NCI-H146 treated with DMSO at 0.1 percent for 48 hours (cell line): ENCODE measurements at regions not wholly inside any gene's neighbourhood (a gene's known extent, or its start where the extent isn't known, plus 50 kb on each side); places are given as distances from the start of the nearest gene placed in this dataset.

Experiments used
- DNase-seq: peaks from one replicate; lab custom pipeline; 2025; ENCODE audit not compliant: unreplicated experiment; lab: John Stamatoyannopoulos, UW

DNA sequence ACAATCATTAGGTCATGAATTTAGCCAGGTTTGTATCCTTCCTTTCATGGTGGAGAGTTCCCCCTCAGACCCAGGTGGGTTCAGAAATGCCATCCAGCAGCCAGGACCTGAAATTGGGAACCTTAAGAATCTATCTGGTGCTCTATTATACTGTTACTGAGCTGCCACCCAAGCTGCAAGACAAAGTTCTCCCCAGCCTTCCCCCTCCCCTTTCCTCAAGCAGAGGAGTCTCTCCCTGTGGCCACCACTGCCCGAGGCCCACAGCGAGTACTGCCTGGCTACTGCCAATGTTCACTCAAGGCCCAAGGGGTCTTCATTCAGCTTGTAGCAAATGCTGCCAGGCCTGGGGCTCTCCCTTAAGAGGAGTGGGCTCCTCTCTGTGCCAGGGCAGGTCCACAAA is 133.8 kb downstream of the TMEM38B start:
- DNase-seq: no peak

DNA sequence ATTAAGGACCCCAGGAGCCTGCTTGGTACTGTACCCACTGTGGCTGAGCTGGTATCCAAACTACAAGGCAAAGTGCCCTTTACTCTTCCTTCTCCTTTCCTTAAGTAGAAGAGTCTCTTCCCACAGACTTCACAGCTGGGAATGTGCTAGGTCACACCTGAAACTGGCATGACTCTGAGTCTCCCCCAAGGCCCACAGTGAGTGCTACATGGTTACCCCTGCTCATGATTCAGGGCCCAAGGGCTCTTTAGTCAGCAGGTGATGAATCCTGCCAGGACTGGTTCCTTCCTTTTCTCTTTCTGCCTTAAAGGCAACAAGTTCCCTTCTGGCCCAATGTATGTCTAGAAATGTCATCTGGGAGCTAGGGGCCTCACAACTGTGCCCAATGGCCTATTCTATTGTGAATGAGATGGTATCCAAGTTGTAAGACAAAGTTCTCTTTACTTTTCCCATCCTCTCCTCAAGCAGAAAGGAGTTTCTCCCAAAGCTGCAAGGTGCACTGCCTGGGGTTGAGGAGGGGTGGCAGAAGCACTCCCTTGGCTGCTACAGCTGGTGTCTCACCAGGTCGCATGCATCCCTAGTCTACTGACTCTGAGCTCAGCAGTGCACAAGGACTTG is 134.4 kb downstream of the TMEM38B start:
- no peak for DNase-seq

DNA sequence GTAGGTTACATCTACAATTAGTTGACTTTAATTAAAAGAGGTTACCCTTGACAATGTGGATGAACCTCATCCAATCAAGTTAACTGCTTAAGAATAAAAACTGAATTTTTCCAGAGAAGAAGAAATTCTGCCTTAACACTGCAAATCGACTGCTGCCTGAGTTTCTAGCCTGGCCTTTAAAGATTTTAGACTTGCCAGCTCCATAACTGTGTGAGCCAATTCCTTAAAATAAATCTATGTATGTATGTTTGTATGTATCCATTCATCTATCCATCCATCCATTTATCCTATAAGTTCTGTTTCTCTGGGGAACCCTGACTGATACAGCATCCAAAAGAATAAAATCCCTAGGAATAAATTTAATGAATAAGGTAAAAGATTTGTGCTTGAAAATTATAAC is 136.1 kb downstream of the TMEM38B start:
- no peak for DNase-seq

DNA sequence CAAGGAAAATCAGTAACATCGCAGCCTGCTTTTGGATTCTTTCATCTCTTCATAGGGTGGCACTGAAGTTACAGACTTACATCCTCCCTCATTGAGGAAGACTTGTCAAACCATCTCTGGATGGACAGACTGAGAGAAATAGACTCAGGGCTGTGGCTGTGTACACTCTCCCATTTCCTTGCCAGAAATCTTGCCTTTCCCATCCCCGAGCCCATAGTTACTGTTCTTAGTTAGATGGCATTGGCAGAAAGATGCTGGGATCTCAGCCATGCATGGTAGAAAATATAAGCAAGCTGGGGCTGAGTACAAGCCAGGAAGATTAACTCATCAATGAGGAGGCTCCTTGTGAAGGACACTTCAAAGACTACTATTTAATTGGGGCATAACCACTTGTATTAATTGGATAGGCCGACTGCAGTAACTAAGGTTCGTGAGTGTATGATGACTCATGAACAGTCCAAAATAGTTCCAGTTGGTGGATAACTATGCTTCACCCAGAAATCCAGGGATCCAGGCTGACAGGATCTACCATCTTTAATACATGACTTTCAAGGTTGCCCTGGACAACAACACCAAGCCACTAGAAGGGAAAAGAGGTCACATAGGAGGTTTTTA is 137.9 kb downstream of the TMEM38B start:
- no peak for DNase-seq

DNA sequence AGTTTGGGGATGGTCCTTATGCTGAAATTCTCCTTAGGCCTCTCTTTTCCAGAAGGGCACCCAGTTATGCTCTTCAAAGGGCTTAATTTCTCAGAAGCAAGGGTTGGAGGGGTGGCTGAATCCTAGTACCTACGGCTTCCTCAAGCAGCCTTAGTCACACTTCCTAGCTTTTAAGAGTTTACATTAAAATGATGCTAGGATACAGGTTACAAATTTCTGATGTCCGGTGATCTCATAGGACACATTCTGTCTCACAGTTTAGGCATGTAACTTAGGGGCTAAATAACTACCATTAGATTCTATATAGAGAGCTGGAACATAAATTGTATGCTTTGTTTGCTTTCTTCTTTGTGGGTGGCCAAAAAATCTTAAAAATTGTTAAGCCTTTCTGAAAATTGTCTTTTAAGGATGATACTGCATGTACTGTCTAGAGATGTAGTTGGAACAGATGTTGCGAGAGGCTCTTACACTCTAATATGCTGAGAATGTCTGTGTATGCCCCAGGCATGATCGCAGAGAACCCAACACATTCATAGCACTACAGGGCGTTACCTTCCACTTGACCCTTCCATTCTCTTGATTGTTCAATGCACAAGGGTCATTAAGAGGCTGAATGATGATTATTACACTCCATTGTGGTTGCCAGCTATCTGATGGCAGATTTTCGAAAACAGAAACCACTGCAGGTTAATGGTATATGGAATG is 139.1 kb downstream of the TMEM38B start:
- no peak for DNase-seq

DNA sequence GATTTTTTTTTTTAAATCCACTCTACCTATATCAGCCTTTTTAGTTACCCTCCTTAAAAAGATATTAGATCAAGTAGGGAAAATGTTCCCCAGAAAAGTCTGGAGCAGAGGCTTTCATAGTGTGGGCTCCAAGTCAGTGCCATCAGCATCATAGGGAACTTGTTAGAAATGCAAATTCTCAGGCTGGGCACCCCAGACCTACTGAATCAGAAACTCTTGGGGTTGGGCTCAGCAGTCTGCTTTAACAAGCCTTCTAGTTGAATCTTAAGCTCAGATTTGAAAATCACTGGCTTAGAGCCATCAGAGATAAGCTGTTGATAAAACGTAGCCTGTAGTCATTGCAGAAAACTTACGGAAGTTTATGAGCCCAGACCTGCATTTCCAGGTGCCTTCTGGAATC is 140.1 kb downstream of the TMEM38B start:
- DNase-seq: no peak

DNA sequence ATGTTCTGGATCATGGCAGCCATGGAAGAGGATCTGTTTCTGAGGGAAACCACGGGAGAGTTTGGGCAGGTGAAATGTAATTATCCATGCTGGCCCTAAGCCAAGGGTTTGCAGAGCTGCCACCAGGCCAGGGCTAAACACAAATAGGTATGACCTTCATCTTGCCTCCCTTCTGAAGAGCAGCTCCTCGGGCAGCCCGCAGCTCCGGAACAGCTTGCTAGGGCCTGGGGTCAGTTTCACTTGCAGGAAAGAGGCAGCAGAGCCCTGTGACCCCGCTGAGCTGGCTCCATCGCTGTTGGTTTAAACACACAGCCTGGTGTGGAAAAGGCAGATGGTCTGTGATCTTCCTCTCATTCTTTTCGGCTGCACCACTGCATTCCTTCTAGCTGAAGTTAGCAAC is 141.4 kb downstream of the TMEM38B start:
- DNase-seq: peak; percentile 63

DNA sequence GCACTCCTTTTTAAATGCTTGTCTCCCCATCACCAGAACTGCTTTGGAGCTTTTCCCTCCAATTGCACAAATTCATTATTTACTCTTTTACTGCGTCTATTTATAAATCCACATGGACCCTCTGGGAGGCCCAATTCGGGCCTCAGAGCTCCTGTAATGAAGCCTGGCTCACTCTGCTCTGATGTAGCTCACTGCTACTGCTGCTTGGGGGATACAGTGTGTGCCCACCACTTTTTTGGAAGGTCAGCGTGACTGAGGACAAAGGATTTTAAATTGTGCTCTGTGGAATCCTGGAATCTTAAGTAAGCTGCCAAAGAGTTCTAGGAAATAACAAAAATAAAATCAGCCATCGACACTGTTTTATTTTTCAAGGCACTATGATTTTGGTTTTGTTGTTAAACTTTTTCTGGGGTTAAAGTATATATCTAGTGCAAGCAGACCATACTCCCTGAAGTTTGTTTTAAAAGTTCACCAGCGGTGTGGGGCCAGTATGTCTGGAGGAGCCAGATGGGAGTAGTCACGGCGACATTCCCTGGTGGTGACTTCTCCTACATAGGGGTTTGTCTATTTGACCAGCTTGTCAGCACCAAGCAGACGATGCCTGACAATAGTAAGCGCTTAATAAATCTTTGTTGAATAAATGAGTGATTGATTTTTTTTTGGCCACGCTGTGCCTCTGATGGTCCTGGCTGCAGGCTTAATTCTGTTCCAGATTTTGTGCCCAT is 142.8 kb downstream of the TMEM38B start:
- DNase-seq: no peak

DNA sequence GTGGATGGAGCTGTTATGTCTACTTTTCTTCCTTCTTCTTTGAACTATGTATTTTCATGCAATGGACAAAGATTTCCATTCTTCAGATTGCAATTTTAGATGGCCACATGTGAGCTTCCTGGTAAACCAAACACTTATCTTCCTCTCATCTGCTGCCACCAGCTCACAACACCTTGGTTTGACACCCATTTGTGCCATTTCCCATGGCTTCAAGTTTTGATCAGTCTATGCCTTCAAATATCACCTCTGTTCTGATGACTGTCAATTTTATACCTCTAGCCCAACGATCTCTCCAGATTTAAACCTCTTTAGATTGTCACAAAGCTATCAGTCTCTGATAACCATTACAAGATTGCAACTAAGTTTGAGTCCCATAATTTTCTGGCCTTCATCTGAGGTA is 147.2 kb downstream of the TMEM38B start:
- no peak for DNase-seq

DNA sequence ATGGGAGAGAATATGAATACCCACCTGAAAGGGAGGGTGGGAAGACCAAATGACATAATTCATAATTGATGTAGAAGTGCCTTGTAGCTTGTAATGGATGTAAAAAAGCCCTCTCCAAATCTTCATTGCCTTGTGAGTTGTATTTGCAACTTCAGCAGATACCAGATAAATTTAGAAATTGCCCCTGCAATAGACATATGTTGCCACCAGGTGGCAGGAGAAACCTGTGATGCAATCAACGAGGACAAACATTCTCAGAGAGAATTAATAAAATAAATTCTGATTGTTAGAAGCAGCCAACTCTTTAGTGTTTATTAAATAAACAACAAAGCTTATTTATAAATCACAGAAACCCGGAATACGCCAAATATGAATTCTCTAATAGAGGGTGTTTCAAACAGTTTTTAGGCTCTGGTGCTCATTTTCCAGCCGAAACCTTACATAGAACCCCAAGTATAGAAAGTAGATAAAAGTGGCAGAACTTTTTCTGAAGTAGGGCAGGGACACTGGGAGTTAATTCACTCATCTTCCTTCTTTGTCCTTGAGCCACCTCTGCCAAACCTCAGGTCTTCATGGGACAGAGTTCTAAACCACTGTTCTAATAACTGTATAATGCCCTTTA is 147.8 kb downstream of the TMEM38B start:
- no peak for DNase-seq

DNA sequence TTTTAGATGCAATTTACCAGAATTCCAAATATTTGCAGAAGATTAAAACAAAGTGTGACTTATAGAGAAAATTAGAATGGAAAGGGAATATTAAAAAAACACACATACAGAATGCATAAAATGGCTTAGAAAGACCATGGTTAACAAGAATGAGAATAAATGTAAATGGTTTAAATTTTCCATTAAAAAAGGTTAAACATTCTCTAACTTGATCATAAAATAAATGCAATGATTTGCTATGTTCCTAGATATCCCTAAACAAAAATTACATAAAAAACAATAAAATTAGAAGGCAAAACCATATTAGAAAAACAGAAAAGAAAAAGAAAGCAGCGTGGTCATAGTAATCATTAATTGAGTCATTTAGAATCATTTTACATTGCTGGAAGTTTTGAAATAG is 152.5 kb downstream of the TMEM38B start:
- no peak for DNase-seq

DNA sequence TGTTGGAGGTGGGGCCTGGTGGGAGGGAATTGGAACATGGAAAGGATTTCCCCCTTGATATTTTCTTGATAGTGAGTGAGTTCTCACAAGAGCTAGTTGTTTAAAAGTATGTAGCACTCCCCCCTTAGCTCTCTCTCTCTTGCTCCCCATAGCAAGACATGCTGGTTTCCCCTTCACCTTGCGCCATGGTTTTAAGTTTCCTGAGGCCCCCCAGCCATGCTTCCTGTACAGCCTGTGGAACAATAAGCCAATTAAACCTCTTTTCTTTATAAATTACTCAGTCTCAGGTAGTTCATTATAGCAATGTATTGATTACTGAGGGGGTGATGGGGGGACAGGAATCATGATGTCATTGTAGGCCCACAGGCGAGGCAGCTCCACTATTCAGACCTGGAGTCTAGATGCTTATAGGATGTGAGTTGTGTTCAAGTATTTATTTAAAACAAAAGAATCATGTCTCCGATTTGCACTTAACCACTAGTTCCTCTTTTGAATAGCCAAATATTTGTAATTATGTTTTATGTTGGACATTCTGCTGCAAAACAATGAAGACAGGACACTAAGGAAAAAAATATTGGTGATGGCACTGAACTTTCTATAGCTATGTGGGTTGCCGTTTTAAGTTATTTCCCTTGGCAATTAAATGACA is 156.6 kb downstream of the TMEM38B start:
- DNase-seq: no peak

DNA sequence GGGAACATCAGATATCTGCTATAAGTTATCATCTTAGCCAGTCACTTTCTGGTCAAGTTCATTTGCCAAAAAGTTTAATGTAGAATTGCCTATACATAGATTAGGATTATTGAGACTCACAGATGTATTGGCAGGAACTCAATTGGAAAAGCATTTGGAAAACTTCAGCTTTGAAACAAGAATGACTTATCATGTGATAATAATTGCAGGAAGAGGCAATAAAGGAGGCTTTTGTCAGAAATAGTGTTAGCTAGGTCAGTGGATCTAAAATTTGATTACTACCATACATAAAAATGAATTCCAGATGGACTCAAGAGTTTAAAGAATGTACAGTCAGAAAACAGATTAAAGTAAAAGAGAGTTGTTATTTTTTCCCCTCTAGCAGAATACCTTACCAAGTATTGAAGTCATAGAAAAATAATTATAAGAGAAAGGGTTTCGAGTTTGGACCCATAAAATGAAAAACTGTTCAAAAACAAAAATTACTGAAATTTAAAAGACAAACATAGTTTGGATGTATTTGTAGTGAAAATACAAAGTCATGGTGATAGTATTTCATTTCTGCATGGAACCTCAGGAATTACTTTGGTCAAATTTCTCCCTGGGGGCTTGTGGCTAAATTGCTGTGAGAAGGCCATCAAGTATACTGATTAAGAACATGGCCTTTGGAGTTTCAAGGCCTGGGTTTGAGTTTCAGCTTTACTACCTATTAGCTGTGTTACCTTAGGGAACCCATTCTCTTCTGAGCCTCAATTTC is 159.9 kb downstream of the TMEM38B start:
- DNase-seq: no peak

DNA sequence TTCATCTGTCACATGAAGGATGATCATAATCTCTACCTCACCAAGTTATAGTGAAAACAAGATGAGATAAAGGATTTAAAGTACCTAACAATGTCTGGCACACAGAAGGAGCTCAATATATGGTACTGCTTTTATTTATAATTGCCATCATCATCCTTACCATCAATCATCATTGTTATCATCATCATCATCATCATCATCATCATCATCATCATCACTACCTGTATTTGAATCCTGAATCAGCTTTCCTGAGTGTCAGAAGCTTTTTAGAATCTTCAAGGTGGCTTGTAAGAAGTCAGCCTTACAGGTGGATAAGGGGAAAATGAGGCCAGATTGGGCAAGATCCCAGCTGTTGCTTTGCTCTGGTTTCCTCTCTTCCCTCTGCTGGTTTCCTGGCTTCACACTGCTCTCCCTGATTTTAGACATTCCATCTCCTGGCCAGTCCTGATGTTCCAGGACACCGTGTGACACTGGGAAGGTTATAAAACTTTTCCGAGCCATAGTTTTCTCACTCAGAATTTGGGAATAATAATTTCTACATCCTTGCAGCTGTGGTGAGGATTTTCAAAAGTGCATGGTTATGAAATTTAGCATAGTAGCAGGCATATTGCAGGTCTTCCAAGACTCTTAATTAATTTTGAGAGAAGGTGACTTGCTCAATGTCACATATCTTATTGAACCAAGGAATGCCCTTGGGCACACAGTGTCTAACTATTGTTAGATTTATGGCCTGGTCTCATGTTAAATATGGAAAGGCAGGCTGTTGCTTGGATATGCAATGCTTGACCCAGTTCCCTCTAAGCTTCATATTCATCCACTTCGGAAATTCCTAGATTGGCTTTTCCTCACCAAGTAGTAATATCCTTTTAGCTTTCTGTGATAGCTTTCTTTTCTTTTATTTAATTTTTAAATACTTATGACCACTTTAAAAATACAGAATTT is 160.7 kb downstream of the TMEM38B start:
- DNase-seq: no peak

DNA sequence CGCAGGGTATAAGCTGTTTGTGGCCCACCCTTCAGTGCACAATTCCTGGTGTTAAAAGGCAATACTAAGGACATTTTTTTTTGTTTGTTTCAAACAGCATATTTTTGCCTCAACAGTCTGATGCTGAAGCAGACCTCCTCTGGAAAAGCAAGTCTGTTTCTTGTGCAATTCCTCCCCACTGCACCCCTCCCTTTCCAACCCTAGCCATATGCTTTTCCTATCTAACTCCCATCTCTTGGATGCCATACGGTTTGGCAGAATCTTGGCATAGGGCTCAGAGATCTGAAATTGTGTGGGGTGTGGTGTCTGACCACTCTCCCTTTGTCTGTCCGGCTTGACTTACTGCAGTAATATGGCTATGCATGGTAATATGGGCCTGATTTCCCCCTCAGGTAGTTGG is 161.6 kb downstream of the TMEM38B start:
- no peak for DNase-seq

DNA sequence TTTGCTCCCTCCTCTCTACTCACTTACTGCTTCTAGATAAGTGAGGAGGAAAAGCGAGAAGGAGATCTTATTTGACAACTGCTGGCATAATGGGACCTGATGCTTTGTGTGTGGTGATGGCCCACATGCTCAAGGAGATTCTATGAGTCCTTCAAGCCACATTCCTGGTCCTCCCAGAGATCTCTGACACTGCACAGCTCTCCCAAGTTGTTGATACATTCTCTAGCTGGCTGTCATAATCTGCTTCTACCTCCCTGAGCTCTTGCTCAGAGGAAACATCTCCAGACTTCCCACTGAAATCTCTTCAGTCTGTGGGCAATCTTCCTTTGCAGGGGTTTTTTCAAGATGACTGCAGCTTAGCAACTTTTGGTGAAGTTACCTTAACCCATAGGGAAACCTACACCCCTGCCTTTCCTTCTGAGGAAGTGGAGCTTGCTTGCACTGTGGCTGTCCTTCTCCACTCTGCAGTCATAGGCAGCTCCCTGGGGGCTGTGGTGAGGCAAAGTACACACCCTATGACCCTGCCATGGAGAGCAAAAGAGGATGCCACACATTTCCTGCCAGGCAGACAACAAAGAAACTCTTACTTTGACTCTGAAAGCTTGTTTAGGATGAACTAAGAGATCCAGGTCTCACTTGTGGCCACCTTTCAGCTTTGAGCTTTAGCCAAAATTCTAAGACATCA is 163.8 kb downstream of the TMEM38B start:
- DNase-seq: no peak

DNA sequence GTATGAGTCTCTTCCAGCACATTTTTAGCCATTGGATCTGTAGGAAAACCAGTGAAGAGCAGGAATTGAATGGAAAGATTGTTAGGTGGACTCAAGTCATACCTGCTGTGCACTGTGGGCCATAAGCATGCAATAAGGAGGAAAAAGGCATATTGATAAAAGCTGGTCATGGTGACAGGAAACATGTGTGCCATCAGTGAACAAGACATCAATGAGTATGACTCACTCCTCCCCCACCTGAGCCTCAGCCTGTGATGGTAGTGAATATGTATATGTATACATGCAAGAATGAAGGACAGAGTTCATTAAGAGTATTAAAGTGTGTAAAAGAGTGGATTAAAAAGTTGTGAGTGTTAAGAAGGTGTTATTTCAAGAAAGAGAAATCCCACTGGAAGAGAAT is 164.5 kb downstream of the TMEM38B start:
- no peak for DNase-seq

DNA sequence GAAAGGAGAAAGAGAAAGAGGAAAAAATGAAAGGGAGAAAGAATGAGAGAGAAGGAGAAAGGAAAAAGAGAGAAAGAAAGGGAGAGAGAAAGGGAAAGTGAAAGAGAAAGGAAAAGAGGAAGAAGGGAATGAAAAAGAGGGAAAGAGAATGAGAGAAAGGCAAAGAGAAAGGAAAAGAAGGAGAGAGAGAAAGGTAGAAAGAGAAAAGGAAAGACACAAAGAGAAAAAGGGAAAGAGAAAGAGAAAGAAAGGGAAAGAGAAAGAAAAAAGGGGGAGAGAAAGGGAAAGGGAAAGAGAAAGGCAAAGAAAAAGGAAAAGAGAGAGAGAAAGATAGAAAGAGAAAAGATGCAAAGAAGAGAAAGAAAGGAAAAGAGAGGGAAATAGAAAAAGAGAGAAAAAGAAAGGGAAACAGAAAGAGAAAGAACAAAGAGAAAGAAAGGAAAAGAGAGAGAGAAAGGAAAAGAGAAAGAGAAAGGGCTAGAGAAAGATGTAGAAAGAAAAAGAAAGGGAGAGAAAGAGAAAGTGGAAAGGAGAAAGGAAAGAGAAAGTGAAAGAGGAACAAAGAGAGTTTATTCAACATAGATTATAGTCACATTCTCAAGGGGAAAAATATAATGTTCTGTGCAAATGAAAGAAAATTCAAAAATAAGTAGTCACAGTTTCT is 165.2 kb downstream of the TMEM38B start:
- DNase-seq: no peak
